IMR-90 (cell line): ENCODE measurements at regions not wholly inside any gene's neighbourhood (a gene's known extent, or its start where the extent isn't known, plus 50 kb on each side); places are given as distances from the start of the nearest gene placed in this dataset.

Experiments
- ATAC-seq: fragments of 200-7000 bp; cut with Tn5 transposase; 2 replicates; pipeline ENCODE4 v1.9.1; 2020; ENCODE audit warnings: low read depth, mild to moderate bottlenecking, moderate library complexity
- BruUV-seq: library from RNA; stranded (reverse); fragments of 400-500 nt; replicated peaks from 2 replicates; lab custom pipeline; 2021; lab: Mats Ljungman, UMichigan
- CTCF ChIA-PET: fragments of 300-600 bp; formaldehyde crosslinking; extraction: SDS; loops from one replicate; lab custom pipeline; 2021; ENCODE audit warnings: antibody characterized with exemption; lab: Yijun Ruan, JAX
- POLR2A ChIA-PET: fragments of 300-600 bp; sonication (Branson Sonifier 250); formaldehyde crosslinking; loops from one replicate; lab custom pipeline; 2022; ENCODE audit warnings: antibody characterized with exemption; ENCODE audit not compliant: unreplicated experiment; lab: Charles Lee
- DNase-seq: peaks from one replicate; pipeline ENCODE4 v3.0.0; 2013
- H2AFZ ChIP-seq: replicated peaks from 2 replicates; pipeline ENCODE3; 2013; ENCODE audit warnings: low read length, mild to moderate bottlenecking; ENCODE audit not compliant: poor library complexity
- H2AK5ac ChIP-seq: 2 replicates; pipeline ENCODE4 v1.6.1; 2013; ENCODE audit warnings: low read depth, low read length, inconsistent platforms
- H2AK9ac ChIP-seq: replicated peaks from 2 replicates; pipeline ENCODE3; 2013; ENCODE audit warnings: mild to moderate bottlenecking, low read depth, low read length, moderate library complexity; ENCODE audit not compliant: poor library complexity
- H2BK120ac ChIP-seq: 2 replicates; pipeline ENCODE4 v1.6.1; 2013; ENCODE audit warnings: low read depth, low read length, inconsistent platforms
- H2BK15ac ChIP-seq: 3 replicates; pipeline ENCODE4 v1.6.1; 2013; ENCODE audit warnings: low read depth, low read length, inconsistent platforms
- H2BK20ac ChIP-seq: 2 replicates; pipeline ENCODE4 v1.6.1; 2013; ENCODE audit warnings: low read depth, mild to moderate bottlenecking, inconsistent platforms, low read length, moderate library complexity
- H2BK5ac ChIP-seq: 2 replicates; pipeline ENCODE4 v1.6.1; 2013; ENCODE audit warnings: mild to moderate bottlenecking, low read depth, low read length, inconsistent platforms; ENCODE audit not compliant: poor library complexity, severe bottlenecking
- H3K14ac ChIP-seq: replicated peaks from 2 replicates; pipeline ENCODE4 v1.6.1; 2013; ENCODE audit warnings: low read depth, low read length, inconsistent platforms
- H3K18ac ChIP-seq: 2 replicates; pipeline ENCODE4 v1.6.1; 2013; ENCODE audit warnings: low read depth, low read length, control low read depth
- H3K23ac ChIP-seq: 2 replicates; pipeline ENCODE4 v1.6.1; 2013; ENCODE audit warnings: low read depth, low read length, inconsistent platforms
- H3K27ac ChIP-seq: 2 replicates; pipeline ENCODE4 v1.5.1; 2013; ENCODE audit warnings: mild to moderate bottlenecking, control low read depth, low read length; ENCODE audit not compliant: insufficient read depth
- H3K27me3 ChIP-seq: 2 replicates; pipeline ENCODE4 v1.6.1; 2013; ENCODE audit warnings: low read length; ENCODE audit not compliant: control insufficient read depth, insufficient read depth
- H3K36me3 ChIP-seq: 2 replicates; pipeline ENCODE4 v1.6.1; 2013; ENCODE audit warnings: low read length, mixed read lengths; ENCODE audit not compliant: control insufficient read depth, insufficient read depth
- H3K4ac ChIP-seq: 2 replicates; pipeline ENCODE4 v1.6.1; 2013; ENCODE audit warnings: low read depth, low read length, inconsistent platforms
- H3K4me1 ChIP-seq: 2 replicates; pipeline ENCODE4 v1.6.1; 2013; ENCODE audit warnings: low read length, mixed read lengths; ENCODE audit not compliant: control insufficient read depth, insufficient read depth
- H3K4me2 ChIP-seq: 2 replicates; pipeline ENCODE4 v1.6.1; 2013; ENCODE audit warnings: low read depth, mild to moderate bottlenecking, control low read depth, low read length, moderate library complexity
- H3K4me3 ChIP-seq: 2 replicates; pipeline ENCODE4 v1.5.1; 2013; ENCODE audit warnings: low read depth, mild to moderate bottlenecking, control low read depth, low read length, moderate library complexity; ENCODE audit not compliant: insufficient read depth
- H3K56ac ChIP-seq: 2 replicates; pipeline ENCODE4 v1.6.1; 2013; ENCODE audit warnings: low read length, inconsistent platforms; ENCODE audit not compliant: insufficient read depth; ENCODE audit errors: extremely low read depth
- H3K79me1 ChIP-seq, 2 experiments: 2 replicates each; pipeline ENCODE4 v1.6.1; 2013; ENCODE audit warnings: low read length in 2 of 2, inconsistent platforms in 1 of 2, low read depth in 1 of 2
- H3K9ac ChIP-seq: 2 replicates; pipeline ENCODE4 v1.6.1; 2013; ENCODE audit warnings: low read depth, low read length, control low read depth
- H3K9me1 ChIP-seq: 2 replicates; pipeline ENCODE4 v1.6.1; 2013; ENCODE audit warnings: low read length, inconsistent platforms; ENCODE audit not compliant: insufficient read depth
- H3K9me3 ChIP-seq: 2 replicates; pipeline ENCODE4 v1.6.1; 2013; ENCODE audit warnings: low read length; ENCODE audit not compliant: control insufficient read depth, insufficient read depth
- H4K20me1 ChIP-seq: 2 replicates; pipeline ENCODE4 v1.6.1; 2013; ENCODE audit warnings: low read length, inconsistent platforms; ENCODE audit not compliant: insufficient read depth
- H4K5ac ChIP-seq: 2 replicates; pipeline ENCODE4 v1.6.1; 2013; ENCODE audit warnings: mild to moderate bottlenecking, low read depth, low read length, control low read depth
- H4K8ac ChIP-seq, 2 experiments: 2 replicates each; pipeline ENCODE4 v1.6.1; 2013; ENCODE audit warnings: low read depth in 2 of 2, low read length in 2 of 2, control low read depth in 1 of 2, inconsistent platforms in 1 of 2
- H4K91ac ChIP-seq: 2 replicates; pipeline ENCODE4 v1.6.1; 2013; ENCODE audit warnings: low read depth, low read length, inconsistent platforms; ENCODE audit not compliant: insufficient read depth
- BHLHE40 ChIP-seq: fragments of 150-350 bp; IDR thresholded peaks from 2 replicates; pipeline ENCODE4 v1.6.1; 2016; ENCODE audit warnings: mild to moderate bottlenecking, low read depth, low read length
- CEBPB ChIP-seq: IDR thresholded peaks from 2 replicates; pipeline ENCODE4 v1.6.1; 2012; ENCODE audit warnings: low read depth, low read length, improper control_type of control experiment
- MAFK ChIP-seq: IDR thresholded peaks from 2 replicates; pipeline ENCODE4 v1.6.1; 2012; ENCODE audit warnings: low read depth, low read length, improper control_type of control experiment
- MAZ ChIP-seq: IDR thresholded peaks from 2 replicates; pipeline ENCODE4 v1.6.1; 2012; ENCODE audit warnings: low read depth, mild to moderate bottlenecking, low read length, improper control_type of control experiment, moderate library complexity, borderline replicate concordance
- MXI1 ChIP-seq: IDR thresholded peaks from 2 replicates; pipeline ENCODE4 v1.6.1; 2012; ENCODE audit warnings: low read depth, mild to moderate bottlenecking, low read length, moderate library complexity, borderline replicate concordance
- NFE2L2 ChIP-seq: fragments of 150-350 bp; IDR thresholded peaks from 2 replicates; pipeline ENCODE4 v1.6.1; 2016; ENCODE audit warnings: low read depth, mild to moderate bottlenecking, low read length
- POLR2A ChIP-seq: IDR thresholded peaks from 2 replicates; pipeline ENCODE4 v1.6.1; 2012; ENCODE audit warnings: mild to moderate bottlenecking, low read depth, low read length
- RAD21 ChIP-seq: IDR thresholded peaks from 2 replicates; pipeline ENCODE4 v1.6.1; 2012; ENCODE audit warnings: low read length, improper control_type of control experiment
- WGBS, 2 experiments: methylation state at CpG; one replicate each; pipeline versions ENCODE4 v1.1.5 to v1.1.7; 2013; ENCODE audit warnings: missing lambda C conversion rate in 2 of 2; ENCODE audit not compliant: insufficient read length in 1 of 2; ENCODE audit errors: extremely low coverage in 2 of 2; 5-methylcytosine and 5-hydroxymethylcytosine counted together
- dilution Hi-C: fragments of 300-500 bp; cut with HindIII; formaldehyde crosslinking; loops from one replicate; pipeline ENCODE4 v1.14.3; 2018; ENCODE audit warnings: low sequenced_read_pairs; ENCODE audit not compliant: unreplicated experiment
- in situ Hi-C: fragments of 300-500 bp; cut with MboI; formaldehyde crosslinking; loops from 3 replicates; pipeline ENCODE4 v1.14.3; 2019; ENCODE audit warnings: low sequenced_read_pairs, inconsistent platforms, mixed read lengths
- intact Hi-C: fragments of 100-400 bp; cut with micrococcal nuclease; formaldehyde crosslinking; loops from 2 replicates; pipeline ENCODE4 v1.10.0; 2022
- TF ChIP-seq, protein P1 (sequence below): conservative IDR thresholded peaks from 2 replicates; pipeline ENCODE4 v1.5.1; 2012; ENCODE audit warnings: mild to moderate bottlenecking, low read depth, low read length, improper control_type of control experiment
- TF ChIP-seq, protein P2 (sequence below): fragments of 150-350 bp; IDR thresholded peaks from 2 replicates; pipeline ENCODE4 v1.6.1; 2017; ENCODE audit warnings: mild to moderate bottlenecking, antibody characterized with exemption, low read length, low read depth

DNA sequence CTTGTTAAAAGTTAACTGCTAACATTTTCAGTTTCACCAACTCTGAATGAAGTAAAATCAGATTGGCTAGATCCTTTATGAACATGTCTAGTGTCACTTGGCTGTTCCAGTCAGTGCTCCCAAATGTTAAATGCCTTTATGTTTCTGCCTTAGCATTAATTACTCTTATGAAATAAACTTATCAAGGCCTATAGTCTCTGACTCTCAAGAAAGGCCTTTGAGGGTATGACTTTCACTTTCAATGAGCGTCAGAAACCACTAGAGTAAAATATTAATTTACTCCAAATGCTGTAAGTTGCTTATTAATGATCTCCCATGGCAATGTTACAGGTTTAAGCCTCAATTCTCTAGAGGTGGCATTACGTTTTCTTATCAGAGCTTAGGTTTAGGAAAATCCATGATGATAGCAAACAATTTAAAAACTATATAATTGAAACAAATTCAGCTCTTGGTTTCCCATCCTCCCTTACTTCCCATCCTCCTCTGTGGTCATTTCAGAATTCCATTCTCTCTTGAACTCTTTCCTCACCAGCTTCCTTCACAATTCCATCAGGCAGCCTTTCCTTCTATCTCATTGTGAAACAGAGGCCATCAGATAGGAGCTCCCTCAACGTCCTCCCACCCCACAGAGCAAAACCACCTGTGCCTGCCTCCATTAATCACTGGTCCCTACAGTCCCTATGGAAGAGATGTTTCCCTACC, 108.6 kb upstream of the COP1 start:
- Histone ChIP-seq H3K27me3 (no peaks in the 10 kb centered on the region), H2BK120ac (no peak overlapping the region), H3K36me3 (no peaks in the 10 kb centered on the region), H3K4me2 (no peak overlapping the region), H4K8ac (no peak overlapping the region), H2AK5ac (no peak overlapping the region), H4K91ac (no peak overlapping the region), H3K27ac (no peak overlapping the region), H4K5ac (no peak overlapping the region), H3K9me3 (peaks cover 2% of the 10 kb centered on the region; the same call in 1 of the 2 replicates), H3K9ac (no peak overlapping the region), H2BK15ac (no peak overlapping the region), H2AFZ (no peak overlapping the region), H3K14ac (no peak overlapping the region), H2AK9ac (no peak overlapping the region), H3K4me1 (no peaks in the 10 kb centered on the region), H3K18ac (no peak overlapping the region), H3K79me1 (no peaks in the 10 kb centered on the region), H3K4me3 (no peak overlapping the region), H3K23ac (no peak overlapping the region), H3K56ac (no peak overlapping the region), H4K20me1 (no peaks in the 10 kb centered on the region), H3K4ac (no peak overlapping the region), H3K9me1 (no peaks in the 10 kb centered on the region), H2BK5ac (no peak overlapping the region), H2BK20ac (no peak overlapping the region)
- in situ Hi-C loops (no loop called here), dilution Hi-C loops (no loop called here), intact Hi-C loops (no loop called here)
- BruUV-seq, result no TSS peak
- CTCF ChIA-PET, result interaction anchor here (0.6 kb wide), 1 partner anchor 15 kb away, joined by 3 read pairs; no protein-coding TSS in a partner anchor
- POLR2A ChIA-PET, result no interaction called here
- ATAC-seq (no peak), DNase-seq (no peak)
- TF ChIP-seq, protein P1, sequence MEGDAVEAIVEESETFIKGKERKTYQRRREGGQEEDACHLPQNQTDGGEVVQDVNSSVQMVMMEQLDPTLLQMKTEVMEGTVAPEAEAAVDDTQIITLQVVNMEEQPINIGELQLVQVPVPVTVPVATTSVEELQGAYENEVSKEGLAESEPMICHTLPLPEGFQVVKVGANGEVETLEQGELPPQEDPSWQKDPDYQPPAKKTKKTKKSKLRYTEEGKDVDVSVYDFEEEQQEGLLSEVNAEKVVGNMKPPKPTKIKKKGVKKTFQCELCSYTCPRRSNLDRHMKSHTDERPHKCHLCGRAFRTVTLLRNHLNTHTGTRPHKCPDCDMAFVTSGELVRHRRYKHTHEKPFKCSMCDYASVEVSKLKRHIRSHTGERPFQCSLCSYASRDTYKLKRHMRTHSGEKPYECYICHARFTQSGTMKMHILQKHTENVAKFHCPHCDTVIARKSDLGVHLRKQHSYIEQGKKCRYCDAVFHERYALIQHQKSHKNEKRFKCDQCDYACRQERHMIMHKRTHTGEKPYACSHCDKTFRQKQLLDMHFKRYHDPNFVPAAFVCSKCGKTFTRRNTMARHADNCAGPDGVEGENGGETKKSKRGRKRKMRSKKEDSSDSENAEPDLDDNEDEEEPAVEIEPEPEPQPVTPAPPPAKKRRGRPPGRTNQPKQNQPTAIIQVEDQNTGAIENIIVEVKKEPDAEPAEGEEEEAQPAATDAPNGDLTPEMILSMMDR, result no peak
- TF ChIP-seq BHLHE40 (no peak), MXI1 (no peak), CEBPB (no peak), POLR2A (no peak), NFE2L2 (no peak), RAD21 (no peak), MAZ (no peak), MAFK (no peak)
- TF ChIP-seq, protein P2, sequence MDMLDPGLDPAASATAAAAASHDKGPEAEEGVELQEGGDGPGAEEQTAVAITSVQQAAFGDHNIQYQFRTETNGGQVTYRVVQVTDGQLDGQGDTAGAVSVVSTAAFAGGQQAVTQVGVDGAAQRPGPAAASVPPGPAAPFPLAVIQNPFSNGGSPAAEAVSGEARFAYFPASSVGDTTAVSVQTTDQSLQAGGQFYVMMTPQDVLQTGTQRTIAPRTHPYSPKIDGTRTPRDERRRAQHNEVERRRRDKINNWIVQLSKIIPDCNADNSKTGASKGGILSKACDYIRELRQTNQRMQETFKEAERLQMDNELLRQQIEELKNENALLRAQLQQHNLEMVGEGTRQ, result no peak
- WGBS, 2 experiments, result no CpG with 5 or more reads among the region's 3 CpGs
